Testis (tissue), 2 donors: ENCODE measurements at regions not wholly inside any gene's neighbourhood (a gene's known extent, or its start where the extent isn't known, plus 50 kb on each side); places are given as distances from the start of the nearest gene placed in this dataset.

Experiments
- POLR2A ChIP-seq: fragments of 450-650 bp; IDR thresholded peaks from one replicate; pipeline ENCODE4 v1.6.1; 2017; ENCODE audit warnings: antibody characterized with exemption, mild to moderate bottlenecking, moderate library complexity
- TF ChIP-seq, protein P1 (sequence below), 3 experiments: fragments of 450-650 bp in 2 of 3; fragments of 200-600 bp in 1 of 3; sonication (generic) in 1 of 3; IDR thresholded peaks; one replicate each; pipeline ENCODE4 v1.5.1; 2016 to 2019; ENCODE audit warnings: antibody characterized with exemption in 3 of 3, mild to moderate bottlenecking in 2 of 3, moderate library complexity in 1 of 3

DNA sequence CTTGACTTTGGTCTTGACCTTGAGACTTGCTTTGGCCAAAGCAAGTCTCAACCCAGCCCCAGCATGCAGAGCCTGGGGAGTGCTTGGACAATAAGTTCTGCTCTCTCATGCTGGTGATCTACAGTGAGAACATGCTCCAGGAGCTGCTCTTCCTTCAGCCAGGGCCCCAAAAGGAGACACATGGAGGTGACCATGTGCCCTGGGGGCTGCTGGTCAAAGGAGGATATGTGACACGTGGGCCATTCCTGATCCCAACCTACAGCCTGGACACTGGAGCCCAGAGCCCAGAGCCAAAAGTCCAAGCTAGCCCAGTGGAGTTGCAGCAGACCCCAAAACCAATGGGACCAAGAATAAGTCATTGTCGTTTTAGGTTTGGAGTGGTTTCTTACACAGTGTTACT is 78.2 kb upstream of the CHST15 start:
- TF ChIP-seq, protein P1, sequence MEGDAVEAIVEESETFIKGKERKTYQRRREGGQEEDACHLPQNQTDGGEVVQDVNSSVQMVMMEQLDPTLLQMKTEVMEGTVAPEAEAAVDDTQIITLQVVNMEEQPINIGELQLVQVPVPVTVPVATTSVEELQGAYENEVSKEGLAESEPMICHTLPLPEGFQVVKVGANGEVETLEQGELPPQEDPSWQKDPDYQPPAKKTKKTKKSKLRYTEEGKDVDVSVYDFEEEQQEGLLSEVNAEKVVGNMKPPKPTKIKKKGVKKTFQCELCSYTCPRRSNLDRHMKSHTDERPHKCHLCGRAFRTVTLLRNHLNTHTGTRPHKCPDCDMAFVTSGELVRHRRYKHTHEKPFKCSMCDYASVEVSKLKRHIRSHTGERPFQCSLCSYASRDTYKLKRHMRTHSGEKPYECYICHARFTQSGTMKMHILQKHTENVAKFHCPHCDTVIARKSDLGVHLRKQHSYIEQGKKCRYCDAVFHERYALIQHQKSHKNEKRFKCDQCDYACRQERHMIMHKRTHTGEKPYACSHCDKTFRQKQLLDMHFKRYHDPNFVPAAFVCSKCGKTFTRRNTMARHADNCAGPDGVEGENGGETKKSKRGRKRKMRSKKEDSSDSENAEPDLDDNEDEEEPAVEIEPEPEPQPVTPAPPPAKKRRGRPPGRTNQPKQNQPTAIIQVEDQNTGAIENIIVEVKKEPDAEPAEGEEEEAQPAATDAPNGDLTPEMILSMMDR (IDR thresholded peaks at IDR 0.05): no peak
- no peak for TF ChIP-seq POLR2A
